Stomach (tissue), 4 donors: ENCODE measurements at regions not wholly inside any gene's neighbourhood (a gene's known extent, or its start where the extent isn't known, plus 50 kb on each side); places are given as distances from the start of the nearest gene placed in this dataset.

ENCODE experiments used
- POLR2AphosphoS5 ChIP-seq, 3 donors: sonication (generic); formaldehyde crosslinking; IDR thresholded peaks; one replicate each; pipeline ENCODE4 v1.6.1; 2016; ENCODE audit warnings: antibody characterized with exemption in 3 of 3
- TF ChIP-seq, protein P1 (sequence below), 7 experiments: fragments of 450-650 bp in 4 of 7; fragments of 200-600 bp in 3 of 7; sonication (generic) in 3 of 7; IDR thresholded peaks; one replicate each; pipeline ENCODE4 v1.5.1; 2016 to 2019; ENCODE audit warnings: antibody characterized with exemption in 7 of 7, control low read depth in 2 of 7, mild to moderate bottlenecking in 1 of 7

DNA sequence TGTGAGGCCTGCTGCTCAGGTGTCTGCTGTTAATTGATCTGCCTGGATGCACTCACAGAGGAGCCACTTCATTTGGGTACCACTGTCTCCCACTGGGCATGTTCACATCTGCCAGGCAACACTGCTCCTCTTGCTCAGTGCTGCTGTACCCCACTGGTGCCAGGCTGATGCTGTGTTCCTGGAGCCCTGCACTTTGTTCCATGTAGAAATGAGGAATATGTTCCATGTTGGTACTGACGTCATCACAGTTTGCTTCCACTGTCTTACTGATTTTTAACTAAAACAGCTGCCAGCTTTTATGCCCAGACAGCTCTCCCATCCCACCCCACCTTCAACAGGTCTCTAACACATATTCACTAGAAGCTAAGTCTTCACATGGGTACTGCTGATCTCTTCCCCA is 355.7 kb downstream of the LRRC70 start:
- no peak for TF ChIP-seq POLR2AphosphoS5 (IDR thresholded peaks at IDR 0.05)
- TF ChIP-seq, protein P1, sequence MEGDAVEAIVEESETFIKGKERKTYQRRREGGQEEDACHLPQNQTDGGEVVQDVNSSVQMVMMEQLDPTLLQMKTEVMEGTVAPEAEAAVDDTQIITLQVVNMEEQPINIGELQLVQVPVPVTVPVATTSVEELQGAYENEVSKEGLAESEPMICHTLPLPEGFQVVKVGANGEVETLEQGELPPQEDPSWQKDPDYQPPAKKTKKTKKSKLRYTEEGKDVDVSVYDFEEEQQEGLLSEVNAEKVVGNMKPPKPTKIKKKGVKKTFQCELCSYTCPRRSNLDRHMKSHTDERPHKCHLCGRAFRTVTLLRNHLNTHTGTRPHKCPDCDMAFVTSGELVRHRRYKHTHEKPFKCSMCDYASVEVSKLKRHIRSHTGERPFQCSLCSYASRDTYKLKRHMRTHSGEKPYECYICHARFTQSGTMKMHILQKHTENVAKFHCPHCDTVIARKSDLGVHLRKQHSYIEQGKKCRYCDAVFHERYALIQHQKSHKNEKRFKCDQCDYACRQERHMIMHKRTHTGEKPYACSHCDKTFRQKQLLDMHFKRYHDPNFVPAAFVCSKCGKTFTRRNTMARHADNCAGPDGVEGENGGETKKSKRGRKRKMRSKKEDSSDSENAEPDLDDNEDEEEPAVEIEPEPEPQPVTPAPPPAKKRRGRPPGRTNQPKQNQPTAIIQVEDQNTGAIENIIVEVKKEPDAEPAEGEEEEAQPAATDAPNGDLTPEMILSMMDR (IDR thresholded peaks at IDR 0.05): no peak
